ENCODE measurements at regions not wholly inside any gene's neighbourhood (a gene's known extent, or its start where the extent isn't known, plus 50 kb on each side); places are given as distances from the start of the nearest gene placed in this dataset.

DNA sequence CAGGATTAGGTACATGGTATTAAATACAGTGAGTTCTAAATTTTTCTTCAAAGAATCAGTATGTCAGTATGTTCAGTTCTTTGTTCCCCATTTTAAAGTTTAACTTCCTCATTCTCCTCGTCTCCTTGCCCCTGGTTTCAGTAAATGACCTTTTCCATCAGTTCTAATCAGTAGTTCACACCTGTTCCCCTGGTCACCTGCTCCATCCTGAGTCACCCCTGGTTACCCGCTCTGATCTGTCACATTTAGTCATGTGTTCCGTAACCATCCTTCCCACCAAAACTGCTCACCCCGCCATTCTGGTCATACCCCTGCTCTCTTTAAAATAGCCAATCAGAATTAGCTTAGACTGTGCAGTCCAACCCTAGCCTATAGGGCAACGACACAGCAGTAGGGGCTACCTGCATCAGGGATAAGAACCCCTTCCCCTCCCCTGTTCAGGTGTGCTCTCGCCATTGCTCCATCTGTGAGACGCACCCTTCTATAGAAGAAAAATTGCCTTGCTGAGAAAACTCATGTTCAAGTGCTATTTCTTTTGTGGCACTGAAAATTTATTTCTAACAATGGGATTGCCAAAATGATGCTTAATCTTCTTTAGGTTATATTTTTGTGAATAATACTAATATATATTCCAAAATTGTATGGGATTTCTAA, 181.3 kb downstream of the OR13H1 start:
- no peak overlapping the region for H3K27ac ChIP-seq (replicated peaks)
- TF ChIP-seq, protein P1, sequence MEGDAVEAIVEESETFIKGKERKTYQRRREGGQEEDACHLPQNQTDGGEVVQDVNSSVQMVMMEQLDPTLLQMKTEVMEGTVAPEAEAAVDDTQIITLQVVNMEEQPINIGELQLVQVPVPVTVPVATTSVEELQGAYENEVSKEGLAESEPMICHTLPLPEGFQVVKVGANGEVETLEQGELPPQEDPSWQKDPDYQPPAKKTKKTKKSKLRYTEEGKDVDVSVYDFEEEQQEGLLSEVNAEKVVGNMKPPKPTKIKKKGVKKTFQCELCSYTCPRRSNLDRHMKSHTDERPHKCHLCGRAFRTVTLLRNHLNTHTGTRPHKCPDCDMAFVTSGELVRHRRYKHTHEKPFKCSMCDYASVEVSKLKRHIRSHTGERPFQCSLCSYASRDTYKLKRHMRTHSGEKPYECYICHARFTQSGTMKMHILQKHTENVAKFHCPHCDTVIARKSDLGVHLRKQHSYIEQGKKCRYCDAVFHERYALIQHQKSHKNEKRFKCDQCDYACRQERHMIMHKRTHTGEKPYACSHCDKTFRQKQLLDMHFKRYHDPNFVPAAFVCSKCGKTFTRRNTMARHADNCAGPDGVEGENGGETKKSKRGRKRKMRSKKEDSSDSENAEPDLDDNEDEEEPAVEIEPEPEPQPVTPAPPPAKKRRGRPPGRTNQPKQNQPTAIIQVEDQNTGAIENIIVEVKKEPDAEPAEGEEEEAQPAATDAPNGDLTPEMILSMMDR (IDR thresholded peaks at IDR 0.05; ENCODE audit: borderline replicate concordance) = no peak

DNA sequence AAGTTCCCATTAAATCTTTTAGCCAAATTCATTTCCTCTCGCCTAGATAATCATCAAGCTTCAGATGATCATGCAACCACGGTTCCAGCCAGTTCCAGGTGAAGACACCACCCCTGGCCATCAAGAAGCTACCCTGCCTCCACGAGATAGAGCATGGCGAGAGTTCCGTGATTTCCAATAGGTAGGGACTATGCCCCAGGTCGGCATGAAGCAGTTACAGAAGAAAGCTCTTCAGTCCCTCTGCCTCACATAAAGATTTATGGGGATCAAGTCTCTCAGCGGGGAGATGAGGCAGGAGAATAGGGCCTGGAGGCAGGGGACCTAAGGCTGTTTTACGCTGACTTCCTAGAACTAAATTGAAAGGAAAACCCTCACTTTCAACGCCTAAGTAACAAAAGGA, 183.9 kb downstream of the OR13H1 start:
- Histone ChIP-seq H3K4me3 (no peak overlapping the region), H3K36me3 (no peaks in the 10 kb centered on the region), H3K9me3 (replicated peaks) (peaks cover 15% of the 10 kb centered on the region), H3K27me3 (ENCODE audit: low read depth) (no peaks in the 10 kb centered on the region), H3K27ac (replicated peaks) (no peak overlapping the region), H3K4me1 (no peaks in the 10 kb centered on the region)
- intact Hi-C loops (cut with micrococcal nuclease) = no loop called here
- no peak for DNase-seq
- TF ChIP-seq, protein P1 (IDR thresholded peaks at IDR 0.05; ENCODE audit: borderline replicate concordance) = no peak

More for the DNA sequence above, 181.3 kb downstream of the OR13H1 start:
- Histone ChIP-seq H3K36me3 (no peaks in the 10 kb centered on the region), H3K27me3 (ENCODE audit: low read depth) (no peaks in the 10 kb centered on the region), H3K4me3 (no peak overlapping the region), H3K4me1 (no peaks in the 10 kb centered on the region), H3K9me3 (replicated peaks) (peaks cover 24% of the 10 kb centered on the region)
- no peak for DNase-seq
- intact Hi-C loops (cut with micrococcal nuclease) = no loop called here

DNA sequence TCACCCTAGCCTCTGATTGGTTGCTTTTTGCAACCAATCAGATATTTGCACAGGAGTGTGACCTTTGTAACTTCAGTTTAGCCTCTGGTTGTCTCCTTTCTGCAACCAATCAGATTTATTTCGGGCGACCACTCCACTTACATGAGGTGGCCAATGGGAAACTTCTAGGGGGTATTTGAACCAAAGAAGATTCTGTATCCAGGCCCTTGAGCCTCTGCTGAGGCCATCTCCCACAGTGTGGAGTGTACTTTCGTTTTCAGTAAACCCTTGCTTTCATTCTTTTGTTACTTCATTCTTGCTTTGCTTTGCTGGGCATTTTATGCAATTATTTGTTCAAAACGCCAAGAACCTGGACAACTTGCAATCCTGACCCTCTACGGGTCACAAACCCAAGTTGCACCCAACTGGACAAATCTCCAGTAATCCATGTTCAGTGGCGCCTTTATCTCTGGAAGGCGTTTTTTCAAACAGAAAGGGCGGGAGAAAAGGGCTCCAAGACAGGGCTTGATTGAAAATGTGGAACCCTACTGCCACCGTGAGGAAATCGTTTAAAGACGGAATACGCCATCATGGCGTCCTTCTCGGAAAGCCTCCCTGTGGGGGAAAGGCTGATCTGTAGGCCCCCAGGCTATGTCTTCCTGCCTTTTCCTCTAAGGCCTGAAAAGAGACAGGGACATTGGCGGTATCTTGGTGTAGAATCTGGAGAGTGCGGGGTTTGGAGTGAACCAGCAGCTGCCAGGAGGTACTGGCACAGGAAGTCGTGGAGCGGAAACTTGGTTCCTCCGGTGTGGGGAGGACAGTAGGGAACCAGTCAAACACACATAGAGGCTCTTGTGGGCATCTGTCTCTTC, 184.6 kb downstream of the OR13H1 start:
- Histone ChIP-seq H3K36me3 (no peaks in the 10 kb centered on the region), H3K9me3 (replicated peaks) (peaks cover 15% of the 10 kb centered on the region), H3K27ac (replicated peaks) (no peak overlapping the region), H3K27me3 (ENCODE audit: low read depth) (no peaks in the 10 kb centered on the region), H3K4me1 (no peaks in the 10 kb centered on the region), H3K4me3 (no peak overlapping the region)
- intact Hi-C loops (cut with micrococcal nuclease) = no loop called here
- no peak for DNase-seq
- TF ChIP-seq, protein P1 (IDR thresholded peaks at IDR 0.05; ENCODE audit: borderline replicate concordance) = no peak

DNA sequence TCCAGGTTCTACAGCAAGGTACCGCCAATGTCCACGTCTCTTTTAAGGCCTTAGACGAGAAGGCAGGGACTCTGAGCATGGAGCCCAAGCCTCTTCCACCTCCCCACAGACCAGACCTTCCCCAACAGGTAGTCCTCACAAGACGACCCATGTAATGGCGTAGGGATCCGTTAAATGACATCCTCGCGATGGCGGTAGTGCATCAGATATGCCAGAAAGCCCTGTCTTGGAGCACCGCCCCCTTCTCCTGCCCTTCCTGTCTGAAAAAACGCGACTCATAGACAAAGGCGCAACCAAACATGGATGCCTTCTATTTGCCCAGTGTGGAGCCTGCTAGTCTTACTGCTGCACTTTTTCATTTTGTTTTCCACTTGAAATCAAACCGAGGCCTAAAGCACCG, 185.4 kb downstream of the OR13H1 start:
- H3K36me3 ChIP-seq = no peaks in the 10 kb centered on the region
- no peaks in the 10 kb centered on the region for H3K27me3 ChIP-seq (ENCODE audit: low read depth)
- no peak overlapping the region for H3K27ac ChIP-seq (replicated peaks)
- H3K9me3 ChIP-seq (replicated peaks) = peaks cover 15% of the 10 kb centered on the region
- no peak overlapping the region for H3K4me3 ChIP-seq
- DNase-seq = no peak
- TF ChIP-seq, protein P1 (IDR thresholded peaks at IDR 0.05; ENCODE audit: borderline replicate concordance) = no peak
- intact Hi-C loops (cut with micrococcal nuclease) = no loop called here
- no peaks in the 10 kb centered on the region for H3K4me1 ChIP-seq

DNA sequence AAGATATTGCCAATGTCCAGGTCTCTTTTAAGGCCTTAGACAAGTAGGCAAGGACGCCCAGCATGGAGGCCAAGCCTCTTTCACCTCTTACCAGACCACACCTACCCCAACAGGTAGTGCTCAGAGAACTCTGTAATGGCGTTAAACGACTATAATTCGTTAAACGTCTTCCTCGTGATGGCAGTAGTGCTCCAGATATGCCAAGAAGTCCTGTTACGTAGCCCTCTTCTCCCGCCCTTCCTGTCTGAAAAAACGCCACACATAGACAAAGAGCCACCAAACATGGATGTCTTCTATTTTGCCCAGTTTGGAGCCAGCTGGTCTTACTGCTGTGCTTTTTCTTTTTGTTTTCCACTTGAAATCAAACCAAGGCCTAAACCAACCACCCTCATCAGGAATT, 190.7 kb downstream of the OR13H1 start:
- no peak for DNase-seq
- TF ChIP-seq, protein P1 (IDR thresholded peaks at IDR 0.05; ENCODE audit: borderline replicate concordance) = no peak
- H3K27ac ChIP-seq (replicated peaks) = no peak overlapping the region
- H3K4me3 ChIP-seq = no peak overlapping the region
- intact Hi-C loops (cut with micrococcal nuclease) = no loop called here
- H3K4me1 ChIP-seq = no peaks in the 10 kb centered on the region
- peaks cover 7% of the 10 kb centered on the region for H3K9me3 ChIP-seq (replicated peaks)
- no peaks in the 10 kb centered on the region for H3K36me3 ChIP-seq
- H3K27me3 ChIP-seq (ENCODE audit: low read depth) = no peaks in the 10 kb centered on the region
